Lung (tissue), 11 donors: ENCODE measurements at regions not wholly inside any gene's neighbourhood (a gene's known extent, or its start where the extent isn't known, plus 50 kb on each side); places are given as distances from the start of the nearest gene placed in this dataset.

Source experiments
- ATAC-seq: fragments of 200-7000 bp; cut with Tn5 transposase; one replicate; pipeline ENCODE4 v1.9.1; 2020; ENCODE audit warnings: moderate number of reproducible peaks; ENCODE audit not compliant: insufficient read depth, low FRiP score
- DNase-seq, 3 donors: peaks; one replicate each; pipeline ENCODE4 v3.0.0-alpha.2; 2013 to 2017
- H3K27ac ChIP-seq, 2 donors: one replicate each; pipeline ENCODE4 v1.5.1; 2013; ENCODE audit warnings: mild to moderate bottlenecking in 2 of 2, moderate library complexity in 2 of 2, control low read depth in 1 of 2, inconsistent platforms in 1 of 2, low read depth in 1 of 2, low read length in 1 of 2
- H3K27me3 ChIP-seq, 3 donors: one replicate each; pipeline ENCODE4 v1.5.1; 2013; ENCODE audit warnings: low read length in 2 of 3; ENCODE audit not compliant: control insufficient read depth in 3 of 3, insufficient read depth in 3 of 3
- H3K36me3 ChIP-seq, 4 donors: one replicate each; pipeline ENCODE4 v1.5.1; 2013; ENCODE audit warnings: low read length in 4 of 4, mild to moderate bottlenecking in 1 of 4, moderate library complexity in 1 of 4; ENCODE audit not compliant: control insufficient read depth in 4 of 4, insufficient read depth in 4 of 4
- H3K4me1 ChIP-seq, 5 donors: one replicate each; pipeline ENCODE4 v1.5.1; 2013; ENCODE audit warnings: low read length in 5 of 5, mild to moderate bottlenecking in 2 of 5, moderate library complexity in 1 of 5; ENCODE audit not compliant: control insufficient read depth in 5 of 5, insufficient read depth in 5 of 5
- H3K4me3 ChIP-seq: one replicate; pipeline ENCODE4 v1.5.1; 2013; ENCODE audit warnings: mild to moderate bottlenecking, control low read depth, moderate library complexity
- H3K9ac ChIP-seq, 2 donors: one replicate each; pipeline ENCODE4 v1.5.1; 2013; ENCODE audit warnings: low read length in 2 of 2, control low read depth in 1 of 2; ENCODE audit not compliant: insufficient read depth in 1 of 2
- H3K9me3 ChIP-seq, 4 donors: one replicate each; pipeline ENCODE4 v1.5.1; 2013; ENCODE audit warnings: low read length in 3 of 4, mild to moderate bottlenecking in 1 of 4, moderate library complexity in 1 of 4; ENCODE audit not compliant: control insufficient read depth in 4 of 4, insufficient read depth in 3 of 4
- WGBS, 2 donors: extraction: QIAGEN DNeasy Blood & Tissue Kit; methylation state at CpG; one replicate each; pipeline ENCODE4 v1.1.7; 2013; 5-methylcytosine and 5-hydroxymethylcytosine counted together
- TF ChIP-seq, protein P1 (sequence below): IDR thresholded peaks from 2 replicates; pipeline ENCODE4 v1.5.1; 2012; ENCODE audit warnings: mild to moderate bottlenecking; ENCODE audit errors: control extremely low read depth, extremely low read depth
- donor health status: control.
- donor health status: control.
- donor health status: Bipolar disorder and iron deficiency.
- donor health status: healthy.
- donor health status: DM: yes; HTN: yes; CAD: no.

DNA sequence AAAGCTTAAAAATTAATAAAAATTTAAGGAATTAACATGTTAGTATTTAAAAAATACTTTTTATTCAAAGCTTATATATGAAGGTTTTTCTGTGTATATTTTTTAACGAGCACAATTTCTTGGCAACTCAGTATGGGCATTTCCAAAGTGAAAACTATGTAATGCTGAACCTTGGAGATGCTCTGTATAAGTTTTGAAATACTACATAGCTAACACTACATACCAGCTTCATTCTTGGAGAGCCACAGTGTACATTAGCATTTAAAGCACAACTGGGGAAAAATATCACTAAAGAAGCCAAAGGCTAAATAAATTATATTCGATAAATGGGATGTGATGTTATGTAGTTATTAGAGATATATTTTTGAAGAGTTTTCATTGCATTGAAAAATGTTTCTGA is 446.5 kb downstream of the CCDC85A start:
- Histone ChIP-seq H3K4me3 (no peak overlapping the region), H3K4me1 (no peaks in the 10 kb centered on the region), H3K36me3 (no peaks in the 10 kb centered on the region), H3K9ac (no peak overlapping the region), H3K9me3 (no peaks in the 10 kb centered on the region), H3K27me3 (no peaks in the 10 kb centered on the region), H3K27ac (no peak overlapping the region)
- 81 to 90% methylated on average over 2 of the region's 2 CpGs for WGBS, 2 donors
- TF ChIP-seq, protein P1, sequence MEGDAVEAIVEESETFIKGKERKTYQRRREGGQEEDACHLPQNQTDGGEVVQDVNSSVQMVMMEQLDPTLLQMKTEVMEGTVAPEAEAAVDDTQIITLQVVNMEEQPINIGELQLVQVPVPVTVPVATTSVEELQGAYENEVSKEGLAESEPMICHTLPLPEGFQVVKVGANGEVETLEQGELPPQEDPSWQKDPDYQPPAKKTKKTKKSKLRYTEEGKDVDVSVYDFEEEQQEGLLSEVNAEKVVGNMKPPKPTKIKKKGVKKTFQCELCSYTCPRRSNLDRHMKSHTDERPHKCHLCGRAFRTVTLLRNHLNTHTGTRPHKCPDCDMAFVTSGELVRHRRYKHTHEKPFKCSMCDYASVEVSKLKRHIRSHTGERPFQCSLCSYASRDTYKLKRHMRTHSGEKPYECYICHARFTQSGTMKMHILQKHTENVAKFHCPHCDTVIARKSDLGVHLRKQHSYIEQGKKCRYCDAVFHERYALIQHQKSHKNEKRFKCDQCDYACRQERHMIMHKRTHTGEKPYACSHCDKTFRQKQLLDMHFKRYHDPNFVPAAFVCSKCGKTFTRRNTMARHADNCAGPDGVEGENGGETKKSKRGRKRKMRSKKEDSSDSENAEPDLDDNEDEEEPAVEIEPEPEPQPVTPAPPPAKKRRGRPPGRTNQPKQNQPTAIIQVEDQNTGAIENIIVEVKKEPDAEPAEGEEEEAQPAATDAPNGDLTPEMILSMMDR = no peak
- ATAC-seq (no peak), DNase-seq (no peak)

DNA sequence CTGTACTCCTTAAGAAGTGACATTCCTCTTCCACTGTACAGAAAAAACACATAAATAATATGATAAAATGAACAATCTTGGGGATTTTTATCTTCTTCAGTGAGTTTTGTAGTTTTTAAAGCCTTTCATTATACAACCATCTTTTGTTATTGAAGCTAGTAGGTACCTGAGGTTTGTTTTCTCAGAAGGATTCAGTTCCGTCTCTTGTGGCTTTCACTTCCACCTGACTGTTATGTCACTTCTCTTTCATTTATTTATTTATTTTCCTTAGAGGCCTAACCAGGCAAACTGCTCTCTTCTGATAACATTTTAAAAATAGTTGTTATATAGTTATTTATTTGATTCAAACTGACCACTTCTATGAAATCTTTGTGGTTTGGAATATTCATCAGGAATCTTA is 464.2 kb downstream of the CCDC85A start:
- TF ChIP-seq, protein P1 = no peak
- H3K27ac ChIP-seq = no peak overlapping the region
- no peaks in the 10 kb centered on the region for H3K27me3 ChIP-seq
- no peaks in the 10 kb centered on the region for H3K9me3 ChIP-seq
- H3K9ac ChIP-seq = no peak overlapping the region
- WGBS, 2 donors = 56 to 82% methylated on average over 1 of the region's 1 CpG
- ATAC-seq (no peak), DNase-seq (no peak)
- no peaks in the 10 kb centered on the region for H3K36me3 ChIP-seq
- no peak overlapping the region for H3K4me3 ChIP-seq
- no peaks in the 10 kb centered on the region for H3K4me1 ChIP-seq

DNA sequence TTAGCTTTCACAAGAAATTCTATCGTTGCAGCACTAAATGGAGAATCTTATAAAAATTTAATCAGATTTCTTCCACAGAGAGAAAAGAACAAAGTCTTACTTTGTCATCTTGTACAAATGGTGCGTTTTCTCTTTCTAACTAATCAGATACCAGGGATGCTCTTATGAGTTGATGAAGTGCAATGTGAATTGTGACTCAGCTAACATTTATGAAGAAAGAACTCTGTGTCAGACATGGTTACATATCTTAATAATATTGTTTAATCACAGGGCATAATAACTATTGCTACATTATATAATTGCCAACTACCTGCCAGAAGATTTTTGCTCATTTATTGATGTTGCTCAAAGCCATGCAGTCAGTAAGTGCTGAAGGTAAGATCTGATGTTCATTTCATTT is 465.0 kb downstream of the CCDC85A start:
- no peaks in the 10 kb centered on the region for H3K4me1 ChIP-seq
- no peak overlapping the region for H3K4me3 ChIP-seq
- TF ChIP-seq, protein P1 = no peak
- no peaks in the 10 kb centered on the region for H3K9me3 ChIP-seq
- H3K9ac ChIP-seq = no peak overlapping the region
- H3K36me3 ChIP-seq = no peaks in the 10 kb centered on the region
- no peak for DNase-seq
- ATAC-seq = no peak
- no peak overlapping the region for H3K27ac ChIP-seq
- H3K27me3 ChIP-seq = no peaks in the 10 kb centered on the region
- WGBS, 2 donors = 72 to 83% methylated on average over 2 of the region's 2 CpGs

DNA sequence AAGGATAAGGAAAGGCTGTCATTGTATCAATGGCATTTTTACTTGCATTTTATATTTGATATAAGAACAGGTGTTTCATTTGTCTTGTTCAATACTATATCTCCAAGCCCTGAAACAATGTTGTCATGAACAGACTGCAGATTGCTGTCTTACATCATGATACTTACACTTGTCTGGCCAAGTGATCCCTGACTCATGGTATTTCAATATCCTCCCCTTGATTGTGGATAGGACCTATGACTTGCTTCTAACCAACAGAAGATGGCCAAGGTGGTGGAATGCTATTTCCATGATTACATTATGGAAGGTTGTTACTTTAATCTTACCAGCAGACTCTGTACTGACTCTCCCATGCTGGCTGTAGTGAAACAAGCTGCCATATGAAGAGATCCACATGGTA is 471.1 kb downstream of the CCDC85A start:
- Histone ChIP-seq H3K9me3 (no peaks in the 10 kb centered on the region), H3K27ac (no peak overlapping the region), H3K36me3 (no peaks in the 10 kb centered on the region), H3K4me3 (no peak overlapping the region), H3K27me3 (no peaks in the 10 kb centered on the region), H3K4me1 (no peaks in the 10 kb centered on the region), H3K9ac (no peak overlapping the region)
- TF ChIP-seq, protein P1 = no peak
- no peak for ATAC-seq
- DNase-seq = no peak
